Ectodermal cell (in vitro differentiated cells): ENCODE measurements at regions not wholly inside any gene's neighbourhood (a gene's known extent, or its start where the extent isn't known, plus 50 kb on each side); places are given as distances from the start of the nearest gene placed in this dataset.
"Not testable (repeated sequence)": the region's sequence is repeated elsewhere in the genome, so short reads cannot be mapped to it uniquely, and the experiment has no call there.

ENCODE experiments used
- H3K27ac ChIP-seq: 2 replicates; pipeline ENCODE4 v1.7.0; 2013; ENCODE audit warnings: mild to moderate bottlenecking, low read depth, low read length; ENCODE audit not compliant: insufficient read depth, poor library complexity, severe bottlenecking
- H3K27me3 ChIP-seq: 2 replicates; pipeline ENCODE4 v1.7.0; 2013; ENCODE audit warnings: mild to moderate bottlenecking, low read length; ENCODE audit not compliant: insufficient read depth, control insufficient read depth, poor library complexity, severe bottlenecking
- H3K36me3 ChIP-seq: one replicate; pipeline ENCODE4 v1.7.0; 2013; ENCODE audit warnings: low read length; ENCODE audit not compliant: control insufficient read depth, insufficient read depth
- H3K4me1 ChIP-seq: one replicate; pipeline ENCODE4 v1.7.0; 2013; ENCODE audit warnings: low read length; ENCODE audit not compliant: control insufficient read depth, insufficient read depth
- H3K4me3 ChIP-seq: 2 replicates; pipeline ENCODE4 v1.7.0; 2013; ENCODE audit warnings: low read depth, low read length, control low read depth; ENCODE audit not compliant: insufficient read depth
- H3K9me3 ChIP-seq: 2 replicates; pipeline ENCODE4 v1.7.0; 2013; ENCODE audit warnings: mild to moderate bottlenecking, low read length, moderate library complexity; ENCODE audit not compliant: control insufficient read depth
- WGBS, 2 experiments: methylation state at CpG; one replicate each; pipeline ENCODE4 v1.1.7; 2013; ENCODE audit warnings: missing lambda C conversion rate in 2 of 2; 5-methylcytosine and 5-hydroxymethylcytosine counted together

DNA sequence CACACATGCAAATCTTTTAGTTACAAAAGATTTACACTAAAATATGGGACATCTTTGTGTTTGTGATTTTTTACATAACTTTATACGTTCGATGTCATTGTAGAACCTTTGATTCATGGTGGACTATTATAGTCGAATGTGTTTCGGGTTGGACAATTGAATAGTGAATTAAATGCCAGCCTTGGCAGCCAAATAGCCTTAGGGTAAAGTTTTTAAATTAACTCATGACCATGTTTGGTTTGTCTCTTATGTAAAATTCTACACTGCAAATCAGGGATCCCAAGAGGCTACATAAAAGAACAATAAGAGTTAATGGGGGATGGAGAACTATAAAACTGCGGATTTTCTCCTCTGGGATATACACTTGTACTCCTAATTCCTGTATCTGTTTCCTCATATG, 1735.6 kb upstream of the SPRY2 start:
- H3K4me3 ChIP-seq, result no peak overlapping the region
- H3K27me3 ChIP-seq, result no peaks in the 10 kb centered on the region
- no peaks in the 10 kb centered on the region for H3K36me3 ChIP-seq
- no peaks in the 10 kb centered on the region for H3K9me3 ChIP-seq
- no peaks in the 10 kb centered on the region for H3K4me1 ChIP-seq
- no peak overlapping the region for H3K27ac ChIP-seq
- WGBS, 2 experiments, result 88 to 93% methylated on average over 4 to 5 of the region's 5 CpGs

DNA sequence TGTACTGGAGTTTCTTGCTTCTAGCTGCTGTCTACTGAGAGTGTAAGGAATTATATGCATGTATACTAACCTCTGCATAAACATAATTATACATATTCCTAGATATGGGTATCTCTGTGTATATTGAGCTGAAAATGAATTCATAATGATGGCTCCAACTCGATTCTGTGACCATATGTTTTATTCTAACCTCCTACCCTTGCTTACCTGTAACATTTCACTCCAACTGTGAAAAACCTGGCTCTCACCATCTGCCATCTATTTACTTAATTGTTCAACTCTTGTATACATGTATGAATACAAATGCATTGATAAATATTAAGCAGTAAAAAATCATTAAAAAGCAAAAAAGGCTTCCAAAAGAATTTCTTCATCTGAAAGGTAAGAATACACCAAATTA, 1729.5 kb upstream of the SPRY2 start:
- no peak overlapping the region for H3K27ac ChIP-seq
- no peaks in the 10 kb centered on the region for H3K27me3 ChIP-seq
- H3K36me3 ChIP-seq, result no peaks in the 10 kb centered on the region
- 42 to 43% methylated on average over 1 of the region's 1 CpG for WGBS, 2 experiments
- H3K9me3 ChIP-seq, result no peaks in the 10 kb centered on the region
- no peak overlapping the region for H3K4me3 ChIP-seq
- no peaks in the 10 kb centered on the region for H3K4me1 ChIP-seq

DNA sequence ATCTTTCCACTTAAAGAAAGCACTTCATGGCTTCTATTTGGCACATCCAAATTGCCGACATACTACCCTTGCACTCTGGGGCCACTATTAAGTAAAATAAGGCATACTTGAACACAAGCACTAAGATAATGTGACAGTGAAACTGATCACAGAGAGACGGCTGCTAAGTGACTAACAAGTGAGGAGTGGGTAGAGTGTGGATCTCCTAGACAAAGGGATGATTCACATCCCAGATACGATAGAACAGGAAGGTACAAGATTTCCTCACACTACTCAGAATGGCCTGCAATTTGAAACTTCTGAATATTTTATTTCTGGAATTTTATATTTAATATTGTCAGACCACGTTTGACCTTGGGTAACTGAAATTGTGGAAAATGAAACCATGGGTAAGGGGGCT, 1721.8 kb upstream of the SPRY2 start:
- Histone ChIP-seq H3K27ac (no peak overlapping the region), H3K9me3 (no peaks in the 10 kb centered on the region), H3K27me3 (no peaks in the 10 kb centered on the region), H3K4me3 (no peak overlapping the region), H3K36me3 (no peaks in the 10 kb centered on the region), H3K4me1 (no peaks in the 10 kb centered on the region)
- 74 to 82% methylated on average over 2 to 4 of the region's 4 CpGs for WGBS, 2 experiments

DNA sequence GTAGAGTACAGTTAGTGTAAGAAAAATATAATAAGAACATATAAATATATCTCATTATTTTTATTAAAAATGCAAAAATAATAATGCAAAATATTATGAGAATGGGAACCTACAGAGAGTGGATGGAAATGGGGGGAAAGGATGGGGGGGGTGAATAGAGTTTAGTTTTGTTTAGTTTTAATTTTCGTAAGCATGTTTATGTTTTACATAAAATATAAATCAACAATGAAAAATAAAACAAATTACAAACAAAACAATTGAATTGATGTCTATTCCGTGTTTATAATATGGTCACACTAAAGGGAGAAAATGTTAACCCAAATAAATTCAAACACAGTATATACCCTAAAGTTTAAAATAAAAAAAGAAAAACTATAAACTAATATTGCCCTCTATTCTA, 1717.4 kb upstream of the SPRY2 start:
- H3K4me1 ChIP-seq, result no peaks in the 10 kb centered on the region
- H3K9me3 ChIP-seq, result no peaks in the 10 kb centered on the region
- H3K27me3 ChIP-seq, result no peaks in the 10 kb centered on the region
- no peak overlapping the region for H3K4me3 ChIP-seq
- no peaks in the 10 kb centered on the region for H3K36me3 ChIP-seq
- H3K27ac ChIP-seq, result no peak overlapping the region
- WGBS, 2 experiments, result no CpG with 5 or more reads among the region's 2 CpGs

DNA sequence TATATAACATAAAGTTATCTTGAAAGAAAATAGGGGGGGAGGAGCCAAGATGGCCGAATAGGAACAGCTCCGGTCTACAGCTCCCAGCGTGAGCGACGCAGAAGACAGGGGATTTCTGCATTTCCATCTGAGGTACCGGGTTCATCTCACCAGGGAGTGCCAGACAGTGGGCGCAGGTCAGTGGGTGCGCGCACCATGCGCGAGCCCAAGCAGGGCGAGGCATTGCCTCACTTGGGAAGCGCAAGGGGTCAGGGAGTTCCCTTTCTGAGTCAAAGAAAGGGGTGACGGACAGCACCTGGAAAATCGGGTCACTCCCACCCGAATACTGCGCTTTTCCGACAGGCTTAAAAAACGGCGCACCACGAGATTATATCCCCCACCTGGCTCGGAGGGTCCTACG, 1704.4 kb upstream of the SPRY2 start:
- not testable (repeated sequence) for H3K27ac ChIP-seq, H3K36me3 ChIP-seq, H3K9me3 ChIP-seq, H3K4me1 ChIP-seq, H3K27me3 ChIP-seq, H3K4me3 ChIP-seq
- 94 to 96% methylated on average over 23 of the region's 23 CpGs for WGBS, 2 experiments

DNA sequence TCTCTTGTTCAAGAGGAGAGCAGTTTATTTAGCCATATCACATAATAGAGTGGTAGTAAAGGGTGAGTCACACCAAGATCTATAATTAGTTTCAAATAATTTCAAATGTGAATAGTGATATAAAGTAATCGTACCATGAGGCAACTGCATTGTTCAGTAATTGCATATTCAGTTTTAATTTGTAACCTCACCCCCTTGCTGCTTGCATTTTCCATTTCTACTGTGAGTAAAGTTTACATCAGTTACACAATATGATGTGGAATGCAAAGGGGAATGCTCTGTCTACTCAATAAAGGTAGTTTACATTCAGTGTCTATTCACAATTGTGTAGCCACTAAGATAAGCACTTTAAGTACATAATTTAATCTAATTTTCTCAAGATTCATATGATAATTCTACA, 1695.7 kb upstream of the SPRY2 start:
- WGBS, 2 experiments, result 92 to 100% methylated on average over 1 of the region's 1 CpG
- H3K36me3 ChIP-seq, result no peaks in the 10 kb centered on the region
- H3K27me3 ChIP-seq, result no peaks in the 10 kb centered on the region
- no peaks in the 10 kb centered on the region for H3K9me3 ChIP-seq
- no peak overlapping the region for H3K27ac ChIP-seq
- no peaks in the 10 kb centered on the region for H3K4me1 ChIP-seq
- H3K4me3 ChIP-seq, result no peak overlapping the region

DNA sequence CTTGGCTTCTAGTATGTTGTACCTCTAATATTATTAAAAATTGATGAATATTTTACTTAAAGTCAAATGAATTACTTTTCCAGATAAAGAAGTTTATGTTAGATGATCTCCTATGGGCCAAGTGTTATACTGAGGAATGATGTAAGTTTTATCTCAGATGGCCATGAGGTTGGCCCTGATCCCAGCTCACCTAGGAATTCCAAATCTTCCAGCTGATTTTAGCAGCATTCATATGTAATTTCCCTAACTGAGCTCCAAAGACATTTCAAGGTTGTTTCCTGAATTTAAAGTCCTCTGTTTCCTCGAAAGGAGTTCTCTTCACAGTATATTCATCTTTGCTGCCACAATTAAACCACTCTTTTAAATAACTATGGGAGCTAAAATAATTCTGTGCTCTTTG, 1670.4 kb upstream of the SPRY2 start:
- Histone ChIP-seq H3K36me3 (no peaks in the 10 kb centered on the region), H3K9me3 (no peaks in the 10 kb centered on the region), H3K27me3 (no peaks in the 10 kb centered on the region), H3K4me3 (no peak overlapping the region), H3K27ac (no peak overlapping the region), H3K4me1 (no peaks in the 10 kb centered on the region)
- 63 to 73% methylated on average over 1 of the region's 1 CpG for WGBS, 2 experiments

DNA sequence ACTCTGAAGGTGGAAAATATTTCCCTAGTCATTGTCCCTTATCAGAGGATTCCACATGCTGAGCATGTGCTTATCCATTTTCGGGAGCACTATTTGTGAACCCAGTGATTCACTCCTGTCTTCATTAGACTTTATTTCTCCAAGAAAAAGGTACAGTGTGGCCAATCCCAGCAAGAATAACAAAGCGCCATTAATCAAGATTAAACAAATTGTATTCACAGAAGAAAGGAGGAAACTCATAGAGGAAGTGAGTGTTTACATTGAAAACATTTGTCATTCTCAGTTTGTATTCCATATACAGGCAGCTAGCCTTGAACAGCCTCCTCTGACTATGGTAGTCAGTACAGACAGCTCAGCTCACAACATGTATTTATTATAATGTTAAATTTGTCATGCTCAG, 1669.9 kb upstream of the SPRY2 start:
- no peak overlapping the region for H3K27ac ChIP-seq
- WGBS, 2 experiments, result 89 to 95% methylated on average over 1 to 2 of the region's 2 CpGs
- no peaks in the 10 kb centered on the region for H3K27me3 ChIP-seq
- no peaks in the 10 kb centered on the region for H3K36me3 ChIP-seq
- H3K4me3 ChIP-seq, result no peak overlapping the region
- no peaks in the 10 kb centered on the region for H3K4me1 ChIP-seq
- H3K9me3 ChIP-seq, result no peaks in the 10 kb centered on the region

DNA sequence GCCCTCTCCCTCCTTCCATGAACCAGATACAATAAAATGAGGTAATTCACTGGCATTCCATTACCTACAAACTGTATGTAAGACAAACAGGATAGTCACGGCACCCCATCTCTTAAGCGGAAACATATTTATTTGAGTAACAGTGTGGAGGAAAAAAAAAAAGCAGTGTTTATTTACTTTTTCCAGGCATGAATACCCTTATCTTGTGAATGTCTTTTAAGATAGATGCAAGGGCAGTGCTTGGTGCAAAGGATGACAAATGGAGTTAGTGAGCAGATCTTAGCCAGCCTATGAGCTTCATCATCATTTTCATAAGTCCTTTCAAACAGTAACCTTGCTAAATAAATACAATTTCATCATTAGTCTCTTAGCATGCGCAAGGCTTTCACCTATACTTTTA, 1661.8 kb upstream of the SPRY2 start:
- 100% methylated on average over 2 to 3 of the region's 3 CpGs for WGBS, 2 experiments
- no peaks in the 10 kb centered on the region for H3K9me3 ChIP-seq
- no peak overlapping the region for H3K4me3 ChIP-seq
- H3K27ac ChIP-seq, result no peak overlapping the region
- H3K27me3 ChIP-seq, result no peaks in the 10 kb centered on the region
- H3K36me3 ChIP-seq, result no peaks in the 10 kb centered on the region
- no peaks in the 10 kb centered on the region for H3K4me1 ChIP-seq

DNA sequence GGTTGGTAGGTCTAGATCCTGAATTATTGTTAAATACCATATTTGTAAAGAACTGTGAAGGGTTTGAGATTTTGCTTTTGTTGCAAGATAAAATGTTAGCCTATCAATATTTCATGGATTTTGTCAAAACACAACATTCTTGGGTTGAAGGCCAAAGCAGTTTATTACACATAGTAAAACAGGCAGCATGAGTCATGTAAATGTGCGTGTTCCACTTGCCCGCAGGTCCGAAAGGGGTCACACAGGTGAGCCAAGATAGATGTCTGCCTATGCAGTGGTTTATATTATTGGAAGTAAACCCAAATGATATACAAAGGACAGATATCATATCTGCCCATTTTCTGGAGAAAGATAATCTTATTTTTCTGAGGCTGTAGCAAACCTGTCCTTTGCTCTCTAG, 1654.4 kb upstream of the SPRY2 start:
- Histone ChIP-seq H3K4me1 (no peaks in the 10 kb centered on the region), H3K9me3 (no peaks in the 10 kb centered on the region), H3K27ac (no peak overlapping the region), H3K27me3 (no peaks in the 10 kb centered on the region), H3K4me3 (no peak overlapping the region), H3K36me3 (no peaks in the 10 kb centered on the region)
- 92 to 100% methylated on average over 3 of the region's 3 CpGs for WGBS, 2 experiments

DNA sequence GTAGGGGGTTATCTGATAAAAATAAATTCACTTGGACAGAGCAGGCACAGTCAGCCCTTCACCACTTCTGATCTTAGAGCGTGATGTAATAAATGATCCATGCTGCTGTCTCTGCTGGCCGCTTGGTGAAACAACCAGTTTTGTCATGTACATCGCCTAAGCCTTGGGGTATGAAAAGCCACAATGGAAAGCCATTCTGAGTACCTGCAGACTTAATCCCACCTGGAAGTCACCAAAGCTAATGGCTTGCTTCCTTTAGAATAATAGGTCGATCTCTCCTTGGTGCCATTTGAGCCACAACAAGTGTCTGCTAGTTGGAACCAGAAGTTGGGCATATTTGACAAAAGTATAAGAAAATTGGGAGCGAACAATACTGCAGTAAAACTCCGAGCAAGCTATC, 1649.7 kb upstream of the SPRY2 start:
- Histone ChIP-seq H3K4me1 (peaks cover 6% of the 10 kb centered on the region), H3K36me3 (no peaks in the 10 kb centered on the region), H3K9me3 (no peaks in the 10 kb centered on the region), H3K4me3 (no peak overlapping the region), H3K27ac (no peak overlapping the region), H3K27me3 (no peaks in the 10 kb centered on the region)
- WGBS, 2 experiments, result 84 to 88% methylated on average over 6 of the region's 6 CpGs
